H1 (cell line): ENCODE measurements at regions not wholly inside any gene's neighbourhood (a gene's known extent, or its start where the extent isn't known, plus 50 kb on each side); places are given as distances from the start of the nearest gene placed in this dataset.

Source experiments
- CREB1 ChIP-seq: IDR thresholded peaks from 2 replicates; pipeline ENCODE4 v1.6.1; 2012; ENCODE audit warnings: inconsistent platforms
- TAF1 ChIP-seq: IDR thresholded peaks from 2 replicates; pipeline ENCODE4 v1.6.1; 2011; ENCODE audit warnings: mild to moderate bottlenecking, low read depth, low read length

DNA sequence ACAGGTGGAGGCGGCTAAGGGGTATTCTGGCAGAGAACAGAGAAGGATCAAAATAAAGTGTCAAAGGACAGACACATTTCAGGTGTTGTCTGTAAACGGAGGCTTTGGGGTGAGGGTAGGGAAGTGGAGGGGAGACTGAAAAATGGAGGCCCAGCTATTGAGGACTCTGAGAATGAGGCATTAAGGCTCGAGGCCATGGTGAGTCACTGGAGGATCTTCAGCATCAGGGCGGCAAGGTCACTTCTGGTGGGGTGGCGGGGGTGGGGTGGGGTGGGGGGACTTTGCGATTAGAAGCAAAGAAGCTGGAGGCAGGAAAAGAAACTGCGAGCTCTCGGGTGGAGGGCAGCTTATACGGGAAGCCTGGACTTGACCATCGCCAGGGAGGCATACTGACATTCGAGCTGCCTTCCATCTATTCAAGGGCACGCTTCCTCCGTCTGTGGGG lies 58.4 kb upstream of the PCGF5 start (continued):
- TF ChIP-seq CREB1 = no peak
- TF ChIP-seq TAF1 = no peak
